Pons (tissue), 1 donor: ENCODE measurements at regions not wholly inside any gene's neighbourhood (a gene's known extent, or its start where the extent isn't known, plus 50 kb on each side); places are given as distances from the start of the nearest gene placed in this dataset.
"Not testable (repeated sequence)": the region's sequence is repeated elsewhere in the genome, so short reads cannot be mapped to it uniquely, and the experiment has no call there.

Experiments used
- DNase-seq: peaks from one replicate; pipeline ENCODE4 v3.0.0-alpha.2; 2016; ENCODE audit warnings: low spot score

- peak; percentile 59 for DNase-seq
These were observed 817.5 kb upstream of the SLC10A2 start for GRCh38 chr13:103883698-103884097.

GRCh38 chr13:103883164-103883563, 816.9 kb upstream of the SLC10A2 start:
- peak; percentile 94 for DNase-seq

GRCh38 chr13:103880146-103880545, 813.9 kb upstream of the SLC10A2 start:
- DNase-seq = not testable (repeated sequence)

GRCh38 chr13:103878891-103879605, 812.8 kb upstream of the SLC10A2 start:
- no peak for DNase-seq

GRCh38 chr13:103876571-103876970, 810.4 kb upstream of the SLC10A2 start:
- no peak for DNase-seq

- no peak for DNase-seq
These were observed 807.5 kb upstream of the SLC10A2 start for GRCh38 chr13:103873725-103874124.

GRCh38 chr13:103866048-103866447, 799.8 kb upstream of the SLC10A2 start:
- DNase-seq = no peak

- no peak for DNase-seq
These were observed 796.3 kb upstream of the SLC10A2 start for GRCh38 chr13:103862525-103862924.

GRCh38 chr13:103859952-103860351, 793.7 kb upstream of the SLC10A2 start:
- DNase-seq = no peak

GRCh38 chr13:103852036-103852435, 785.8 kb upstream of the SLC10A2 start:
- peak; percentile 21 for DNase-seq

GRCh38 chr13:103844471-103844870, 778.3 kb upstream of the SLC10A2 start:
- no peak for DNase-seq

GRCh38 chr13:103839460-103839859, 773.2 kb upstream of the SLC10A2 start:
- DNase-seq = no peak

- no peak for DNase-seq
These were observed 768.8 kb upstream of the SLC10A2 start for GRCh38 chr13:103835052-103835451.

- no peak for DNase-seq
These were observed 767.2 kb upstream of the SLC10A2 start for GRCh38 chr13:103833294-103833852.

- DNase-seq = no peak
These were observed 749.4 kb upstream of the SLC10A2 start for GRCh38 chr13:103815619-103816018.

GRCh38 chr13:103812971-103813370, 746.8 kb upstream of the SLC10A2 start:
- no peak for DNase-seq

- DNase-seq = no peak
These were observed 746.3 kb upstream of the SLC10A2 start for GRCh38 chr13:103812558-103812957.

GRCh38 chr13:103810026-103810425, 743.8 kb upstream of the SLC10A2 start:
- DNase-seq = no peak

- no peak for DNase-seq
These were observed 739.6 kb upstream of the SLC10A2 start for GRCh38 chr13:103805771-103806170.

- DNase-seq = no peak
These were observed 737.1 kb upstream of the SLC10A2 start for GRCh38 chr13:103803349-103803748.

- DNase-seq = no peak
These were observed 732.8 kb upstream of the SLC10A2 start for GRCh38 chr13:103799028-103799427.

- no peak for DNase-seq
These were observed 729.8 kb upstream of the SLC10A2 start for GRCh38 chr13:103795892-103796478.

- DNase-seq = no peak
These were observed 728.3 kb upstream of the SLC10A2 start for GRCh38 chr13:103794526-103794925.
